Embryonic facial prominence (tissue), 1 donor: ENCODE measurements at regions not wholly inside any gene's neighbourhood (a gene's known extent, or its start where the extent isn't known, plus 50 kb on each side); places are given as distances from the start of the nearest gene placed in this dataset.
"Not testable (repeated sequence)": the region's sequence is repeated elsewhere in the genome, so short reads cannot be mapped to it uniquely, and the experiment has no call there.

Source experiments
- DNase-seq: peaks from one replicate; pipeline ENCODE4 v3.0.0-alpha.2; 2016; ENCODE audit errors: extremely low spot score

DNA sequence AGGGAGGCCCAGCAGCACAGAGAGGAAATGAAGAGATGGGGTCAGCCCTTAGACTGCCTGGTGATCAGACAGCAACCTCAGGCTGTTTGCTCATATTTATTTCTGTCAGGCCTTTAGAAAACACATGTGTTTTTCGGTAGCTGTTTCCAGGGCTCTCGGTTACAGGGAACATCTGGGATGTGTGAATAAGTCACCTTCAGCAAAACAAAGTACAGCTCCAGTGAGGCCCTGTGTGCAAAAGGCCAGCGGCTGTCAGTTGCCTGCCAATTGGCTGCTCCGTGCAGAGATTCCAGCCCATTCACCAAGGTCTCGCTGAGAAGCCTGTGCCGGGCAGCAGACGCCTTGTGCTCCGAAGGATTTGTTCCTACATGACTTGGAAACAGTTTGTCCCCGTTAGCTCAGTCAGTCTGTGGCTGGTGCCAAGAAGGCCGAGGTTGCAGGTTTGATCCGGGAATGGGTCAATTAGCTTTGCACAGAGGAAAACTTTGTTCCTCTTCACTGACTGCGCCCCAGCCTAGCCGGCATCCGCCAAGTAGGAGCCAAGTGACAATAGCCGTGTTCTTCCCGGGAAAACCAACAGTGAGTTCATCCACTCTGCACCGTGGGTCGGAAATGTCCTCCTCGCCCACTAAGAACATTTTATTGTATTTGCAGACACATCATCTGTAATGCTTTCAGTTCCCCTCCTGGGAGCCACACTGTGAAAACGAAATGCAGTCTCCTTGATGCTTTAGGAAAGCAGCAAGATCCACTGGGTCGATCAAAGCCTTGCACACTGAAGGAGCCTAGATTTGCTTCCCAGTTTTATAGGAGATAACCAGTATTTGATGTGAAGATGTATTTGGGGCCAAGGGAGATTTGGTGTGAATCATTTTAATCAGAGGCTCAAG is 315.4 kb upstream of the CDYL start:
- no peak for DNase-seq

DNA sequence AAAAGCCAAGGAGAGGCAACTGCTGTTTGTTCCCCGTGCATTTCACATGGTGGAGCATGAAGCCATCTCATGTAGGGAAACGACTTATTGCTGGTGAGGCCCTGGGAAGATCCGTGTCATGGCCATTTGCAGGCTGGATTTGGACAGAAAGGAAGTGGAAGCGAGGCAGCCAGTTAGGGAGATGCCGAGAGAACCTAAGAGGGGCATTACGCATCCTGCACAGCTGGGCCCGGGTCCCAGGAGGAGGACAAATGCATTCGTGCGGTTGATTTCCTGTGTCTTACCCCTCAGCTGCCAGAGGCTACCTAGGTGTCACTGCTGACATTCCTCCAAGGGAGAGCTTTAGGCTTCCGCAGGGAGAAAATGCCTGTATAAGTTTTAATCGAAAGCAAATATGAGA is 316.2 kb upstream of the CDYL start:
- no peak for DNase-seq

DNA sequence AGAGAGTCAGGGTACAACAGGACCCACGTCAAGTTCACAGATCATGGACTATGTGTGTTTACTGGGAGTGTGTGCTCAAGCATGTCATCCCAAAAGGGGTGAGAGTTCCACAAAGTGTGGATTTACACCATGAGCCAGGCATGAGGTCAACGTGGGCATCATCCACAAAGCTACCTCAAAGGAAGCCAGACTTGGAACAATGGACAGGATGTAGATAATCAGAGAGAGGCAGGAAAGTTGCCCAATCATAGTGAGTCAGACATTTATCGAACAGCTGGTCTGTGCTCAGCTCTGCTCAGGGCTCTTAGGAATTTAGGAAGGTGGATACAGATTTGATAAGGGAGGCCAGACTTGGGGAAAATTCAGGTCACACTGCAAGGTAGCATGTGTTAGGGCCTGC is 317.2 kb upstream of the CDYL start:
- no peak for DNase-seq

DNA sequence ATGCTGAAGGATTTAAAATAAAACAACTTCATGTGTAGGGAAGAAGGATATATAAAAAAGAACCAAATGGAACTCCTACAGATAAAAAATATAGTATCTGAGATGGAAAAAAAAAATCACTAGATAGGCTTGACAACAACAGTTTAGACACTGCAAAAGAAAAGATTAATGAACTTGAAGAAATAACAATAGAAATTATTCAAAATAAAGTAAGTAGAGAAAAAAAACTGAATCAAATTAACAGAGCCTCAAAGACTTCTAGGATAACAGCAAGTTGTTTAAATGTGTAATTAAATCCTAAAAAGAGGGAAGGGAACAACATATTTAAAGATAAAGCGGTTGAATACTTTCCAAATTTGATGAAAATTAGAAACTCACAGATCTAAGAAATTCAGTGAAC is 316.3 kb upstream of the ECI2 start:
- DNase-seq = no peak

DNA sequence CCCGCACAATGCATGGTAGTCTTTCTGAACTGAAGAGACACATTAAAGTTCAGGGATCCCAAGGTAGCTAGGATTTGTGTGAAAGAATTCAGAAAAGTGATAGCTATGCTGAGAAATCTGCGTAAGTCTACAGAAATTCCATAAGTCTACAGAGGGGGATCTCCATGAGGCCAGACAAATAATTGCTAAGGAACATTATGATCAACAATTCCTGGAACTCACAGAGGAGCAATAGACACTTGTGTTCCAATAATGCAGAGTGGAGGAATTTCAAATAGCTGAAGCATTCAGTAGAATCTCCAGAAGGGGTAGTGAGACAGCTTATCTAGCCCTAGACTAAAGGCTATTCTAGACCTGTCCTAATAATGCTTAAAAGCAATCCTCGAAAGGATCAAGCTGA is 315.7 kb upstream of the ECI2 start:
- DNase-seq = no peak

DNA sequence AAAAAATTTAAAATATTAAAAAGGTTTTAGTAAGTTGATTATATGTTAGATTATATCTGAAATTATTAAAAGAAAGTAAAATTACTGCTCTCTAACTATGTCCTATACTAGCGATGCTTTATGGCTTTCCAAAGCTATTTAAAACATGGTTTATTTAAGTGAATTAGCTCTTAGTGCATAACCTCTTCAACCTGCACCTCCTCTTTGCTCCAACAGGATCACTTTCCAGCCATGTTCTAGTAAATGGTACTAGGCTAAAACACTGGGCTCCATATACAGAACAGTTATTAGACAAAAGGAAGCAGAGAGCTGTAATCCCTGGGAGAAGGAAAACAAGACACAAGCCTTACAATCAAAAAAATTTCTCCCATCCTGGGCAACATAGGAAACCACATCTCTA is 314.9 kb upstream of the ECI2 start:
- no peak for DNase-seq

DNA sequence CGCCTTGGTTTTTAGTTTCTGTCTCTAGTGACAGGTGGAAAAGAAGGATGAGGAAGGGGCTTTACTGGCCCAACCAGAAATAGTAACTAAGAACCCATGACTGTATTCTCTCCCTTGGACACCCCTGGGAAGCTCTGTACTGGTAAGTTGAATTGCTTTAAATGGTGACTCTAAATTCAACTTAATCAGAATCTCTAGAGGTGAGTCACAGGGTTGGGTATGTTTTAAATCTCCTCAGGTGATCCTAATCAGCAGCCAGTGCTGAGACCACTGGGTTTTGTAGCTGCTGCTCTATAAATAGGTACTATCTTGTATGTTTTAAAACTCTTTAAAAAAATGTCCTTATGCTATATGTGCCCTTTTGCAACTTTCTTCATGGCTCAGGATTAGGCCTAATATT is 314.0 kb upstream of the ECI2 start:
- no peak for DNase-seq

DNA sequence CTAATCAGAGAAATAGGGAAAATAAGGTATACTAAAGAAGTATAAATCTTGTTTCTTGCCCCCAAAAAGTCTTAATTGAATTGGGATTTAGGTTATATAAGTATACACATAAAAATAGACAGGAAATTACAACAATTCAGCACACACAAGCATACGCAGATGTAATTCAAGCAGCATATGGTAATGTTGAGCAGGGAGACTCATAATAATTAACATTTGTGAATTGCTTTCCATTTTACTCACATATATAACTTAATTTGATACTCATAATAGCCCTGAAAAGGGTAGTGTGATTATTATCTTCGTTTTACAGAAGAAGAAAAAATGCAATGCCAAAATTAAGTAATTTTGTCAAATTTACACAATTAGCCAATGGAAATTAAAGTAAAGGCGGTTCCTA is 313.5 kb upstream of the ECI2 start:
- DNase-seq = no peak

DNA sequence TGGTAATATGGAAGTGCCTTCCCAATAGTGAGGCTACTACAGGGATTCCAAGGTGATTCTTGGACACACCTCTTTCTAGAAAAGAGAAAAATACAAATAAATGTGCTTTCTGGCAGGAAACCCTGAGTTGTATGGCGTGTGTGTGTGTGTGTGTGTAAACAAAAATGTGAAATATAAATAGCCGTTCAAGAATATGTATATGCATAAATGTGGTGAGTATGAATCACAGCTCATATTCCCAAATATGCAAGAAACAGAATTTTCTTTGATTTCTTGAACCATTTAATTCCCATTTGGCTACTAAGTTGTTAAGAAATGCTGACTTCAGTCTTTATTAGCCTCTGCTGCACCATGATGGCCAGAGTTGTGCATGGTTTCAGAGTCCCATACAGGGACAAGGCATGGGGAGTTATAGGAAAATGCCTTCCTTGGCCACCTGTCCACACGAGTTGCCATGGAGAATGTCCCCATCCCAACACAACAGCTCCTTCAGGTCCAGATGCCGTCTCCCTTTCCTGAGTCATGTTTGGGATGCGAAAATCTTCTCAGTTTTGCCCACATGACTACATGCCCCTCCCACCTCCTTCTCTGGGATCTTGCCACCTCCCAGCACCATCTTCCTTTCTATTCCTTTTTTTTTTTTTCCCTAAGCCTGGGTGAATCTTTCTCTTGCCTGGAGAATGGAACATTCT is 312.4 kb upstream of the ECI2 start:
- no peak for DNase-seq

DNA sequence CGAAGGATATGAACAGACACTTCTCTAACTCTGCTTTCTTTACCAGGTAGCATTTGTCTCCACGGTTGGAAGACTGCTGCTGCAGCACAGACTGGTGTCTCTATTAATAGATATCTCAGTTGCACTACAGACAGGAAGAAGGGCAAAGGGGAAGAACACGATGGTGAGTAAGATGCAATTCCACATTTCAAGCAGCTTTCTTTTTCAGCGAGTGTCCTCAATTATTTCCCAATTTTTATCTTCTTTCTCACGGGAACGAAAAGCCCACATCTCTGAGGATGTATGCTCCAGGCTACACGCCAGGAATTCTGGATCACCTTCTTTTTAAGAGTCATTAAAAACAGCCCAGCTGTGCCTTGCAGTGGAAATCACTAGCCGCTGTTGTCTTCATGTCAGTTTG is 311.6 kb upstream of the ECI2 start:
- DNase-seq = no peak

DNA sequence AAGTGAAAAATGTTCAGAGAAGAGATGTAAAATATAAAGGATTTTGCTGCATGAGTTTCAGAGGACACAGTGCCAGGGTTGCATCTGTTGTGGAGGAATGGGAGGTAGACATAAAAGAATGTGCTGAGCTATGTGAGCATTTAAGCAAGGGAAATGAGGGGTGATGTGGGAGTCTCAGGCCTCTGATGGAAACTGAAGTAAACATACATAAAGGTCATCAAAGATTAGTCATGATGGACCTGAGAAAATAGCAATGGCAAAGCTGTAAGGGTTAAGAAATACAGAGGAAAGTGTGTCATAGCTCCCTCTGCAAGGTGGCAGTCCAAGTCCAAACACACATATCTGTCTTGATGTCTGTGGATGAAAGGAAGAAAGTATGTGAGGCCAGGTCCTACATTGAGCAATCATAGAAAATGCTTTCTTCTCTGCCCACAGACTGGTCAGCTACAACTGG is 306.6 kb upstream of the ECI2 start:
- DNase-seq = no peak

DNA sequence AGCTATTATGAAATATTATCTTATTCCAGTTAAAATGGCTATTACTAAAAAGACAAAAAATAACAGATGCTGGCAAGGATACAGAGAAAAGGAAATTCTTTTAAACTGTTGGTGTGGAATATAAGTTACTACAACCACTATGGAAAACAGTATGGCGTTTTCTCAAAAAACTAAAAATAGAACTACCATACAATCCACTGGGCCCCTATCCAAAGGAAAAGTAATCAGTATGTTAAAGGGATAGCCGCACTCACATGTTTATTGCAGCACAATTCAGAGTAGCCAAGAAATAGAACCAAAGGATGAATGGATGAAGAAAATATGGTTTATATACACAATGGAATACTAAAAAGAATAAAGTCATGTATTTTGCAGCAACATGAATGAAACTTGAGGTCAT is 303.8 kb upstream of the ECI2 start:
- DNase-seq = no peak

DNA sequence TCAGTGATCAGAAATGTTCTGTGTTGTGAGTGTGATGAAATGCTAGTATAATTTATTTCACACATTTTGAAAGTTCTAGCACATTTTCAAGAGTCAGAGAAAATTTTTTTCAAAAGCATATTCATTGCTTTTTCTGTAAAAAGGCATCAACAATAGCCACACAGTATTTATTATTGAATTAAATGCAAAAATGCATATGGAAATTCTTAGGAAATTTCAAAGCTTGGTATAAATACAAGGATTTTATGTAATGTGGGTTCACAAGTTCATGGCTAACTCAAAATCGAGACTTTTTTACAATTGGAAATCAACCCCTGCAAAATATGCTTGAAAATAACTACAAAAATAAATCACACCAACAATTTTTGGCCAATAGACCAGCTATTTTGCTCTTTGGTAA is 302.0 kb upstream of the ECI2 start:
- no peak for DNase-seq

DNA sequence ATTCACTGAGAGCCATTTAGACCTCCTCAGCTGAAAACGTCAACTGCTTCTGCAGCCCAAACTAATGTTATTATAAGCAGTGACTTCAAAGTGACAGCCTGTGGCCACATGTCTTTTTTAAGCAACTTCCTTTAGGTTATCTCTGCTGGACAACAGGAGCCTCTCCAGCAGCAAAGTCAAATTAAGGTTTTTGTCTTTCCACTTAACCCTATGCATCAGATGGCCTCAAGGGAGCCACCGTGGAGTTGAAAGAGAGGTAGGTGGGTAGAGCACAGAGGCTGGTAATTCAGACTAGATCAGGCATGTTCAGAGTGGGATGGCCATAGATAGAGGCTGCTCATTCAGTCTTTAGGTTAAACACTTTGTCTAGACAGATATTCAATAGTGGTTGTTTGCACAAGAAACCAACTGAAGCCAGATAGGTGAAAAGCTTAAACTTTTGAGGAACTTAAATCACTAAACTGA is 300.6 kb upstream of the ECI2 start:
- no peak for DNase-seq

DNA sequence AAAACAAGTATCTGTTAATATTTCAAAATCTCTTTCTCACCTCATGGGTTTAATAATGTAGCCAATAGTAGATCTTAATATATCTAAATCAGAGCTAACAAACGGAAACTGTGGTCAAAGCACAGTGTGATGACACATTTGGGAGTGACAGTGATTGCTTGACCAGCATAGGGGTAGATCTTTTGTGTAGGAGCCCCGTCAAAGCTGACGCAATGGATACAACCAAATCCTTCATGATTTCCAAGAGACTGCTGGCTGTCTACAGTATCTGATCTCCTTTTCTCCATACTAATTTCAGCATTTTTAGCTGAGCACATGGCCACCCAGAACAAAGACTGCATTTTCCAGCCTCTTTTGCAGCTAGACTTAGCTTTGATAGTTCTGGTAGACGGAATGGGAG is 299.3 kb upstream of the ECI2 start:
- DNase-seq = no peak

DNA sequence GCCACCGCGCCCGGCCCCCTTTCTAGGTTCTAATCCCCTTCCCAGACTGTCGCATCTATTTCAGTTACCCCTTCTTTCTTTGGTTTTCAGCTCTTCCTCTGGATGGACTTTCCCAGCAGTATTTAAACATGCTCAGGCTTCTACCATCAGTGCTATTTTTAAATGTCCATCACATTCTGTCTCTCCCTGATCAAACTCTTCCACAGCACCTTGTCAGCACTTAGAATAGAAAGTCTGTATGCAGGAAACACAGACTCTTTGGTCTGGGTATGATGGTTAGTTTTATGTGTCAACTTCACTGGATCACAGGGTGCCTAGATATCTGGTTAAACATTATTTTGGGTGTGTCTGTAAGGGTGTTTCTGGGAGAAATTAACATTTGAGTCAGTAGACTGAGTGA is 297.8 kb upstream of the ECI2 start:
- no peak for DNase-seq

DNA sequence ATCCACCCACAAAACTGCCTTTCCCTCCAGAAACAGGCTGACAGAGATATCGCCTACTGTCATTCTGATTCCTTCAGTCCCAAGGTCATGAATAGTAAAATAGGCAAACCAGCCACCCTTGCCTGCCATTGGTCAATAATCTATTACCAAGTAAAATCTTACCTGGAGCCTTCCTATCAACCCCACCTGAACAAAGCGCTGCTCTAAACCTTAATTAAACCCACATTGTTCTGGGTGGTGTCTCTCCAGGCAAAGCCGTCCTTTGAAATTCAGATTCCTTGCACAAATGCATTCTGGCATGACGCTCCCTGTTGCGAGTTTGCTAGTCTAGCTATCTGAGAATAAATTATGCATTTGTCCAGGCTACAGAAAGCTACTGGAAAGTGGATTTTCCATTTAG is 291.6 kb upstream of the ECI2 start:
- no peak for DNase-seq

DNA sequence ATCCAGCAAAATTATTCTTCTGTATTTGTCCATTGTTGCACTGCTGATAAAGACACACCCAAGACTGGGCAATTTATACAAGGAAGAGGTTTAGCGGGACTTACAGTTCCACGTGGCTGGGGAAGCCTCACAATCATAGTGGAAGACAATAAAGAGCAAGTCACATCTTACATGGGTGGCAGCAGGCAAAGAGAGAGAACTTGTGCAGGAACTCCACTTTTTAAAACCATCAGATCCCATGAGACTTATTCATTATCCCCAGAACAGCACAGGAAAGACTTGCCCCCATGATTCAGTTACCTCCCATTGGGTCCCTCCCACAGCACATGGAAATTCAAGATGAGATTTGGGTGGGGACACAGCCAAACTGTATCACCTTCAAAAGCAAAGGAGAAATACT is 286.5 kb upstream of the ECI2 start:
- no peak for DNase-seq

DNA sequence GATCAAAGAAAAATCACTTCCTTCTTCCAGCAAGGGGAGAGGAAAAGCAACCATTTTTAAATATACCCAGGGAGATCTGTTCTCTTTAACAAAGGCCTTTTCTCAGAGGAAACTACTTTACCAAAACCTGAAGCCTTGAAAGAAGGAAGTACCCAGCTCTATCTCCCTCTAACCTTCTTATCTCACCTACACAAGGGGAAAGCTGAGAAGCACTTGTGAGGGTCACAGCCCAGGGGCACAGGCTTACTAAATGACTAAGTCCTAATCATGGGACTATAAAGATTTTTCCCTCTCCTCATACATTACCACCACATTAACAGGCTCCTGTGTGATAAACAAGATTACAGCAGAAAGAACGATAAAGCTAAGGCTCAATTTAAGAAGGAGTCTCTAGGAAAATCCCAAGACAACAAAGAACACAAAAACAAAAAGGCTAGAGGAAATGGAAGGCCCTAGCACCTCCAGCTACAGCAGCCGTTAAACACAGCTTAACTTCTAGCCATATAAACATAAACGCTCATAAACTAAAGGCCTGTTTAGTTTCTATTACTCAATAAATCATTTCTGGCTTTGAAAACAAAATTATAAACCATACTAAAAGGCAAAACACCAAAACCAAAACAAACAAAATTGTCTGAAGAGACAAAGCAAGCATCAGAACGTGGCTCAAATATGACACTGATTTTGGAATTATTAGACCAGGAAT is 284.9 kb upstream of the ECI2 start:
- DNase-seq = no peak

DNA sequence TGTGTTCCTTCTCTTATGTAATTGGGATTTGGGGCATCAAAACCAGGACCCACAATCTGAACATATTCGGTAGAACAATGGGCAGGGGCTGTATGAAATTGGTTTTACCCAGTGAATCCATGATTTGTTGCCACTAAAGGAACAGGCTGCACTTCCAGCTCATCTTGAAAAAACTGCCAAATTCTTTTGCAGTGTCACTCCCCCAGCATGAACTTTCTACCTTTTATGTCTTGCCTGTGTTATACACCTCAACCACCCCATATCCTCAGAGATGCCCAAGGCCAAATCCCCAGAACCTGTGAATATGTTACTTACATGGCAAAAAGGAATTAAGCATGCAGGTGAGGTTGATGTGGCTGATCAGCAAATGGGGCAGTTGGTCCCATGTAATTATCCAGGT is 280.2 kb upstream of the ECI2 start:
- no peak for DNase-seq

DNA sequence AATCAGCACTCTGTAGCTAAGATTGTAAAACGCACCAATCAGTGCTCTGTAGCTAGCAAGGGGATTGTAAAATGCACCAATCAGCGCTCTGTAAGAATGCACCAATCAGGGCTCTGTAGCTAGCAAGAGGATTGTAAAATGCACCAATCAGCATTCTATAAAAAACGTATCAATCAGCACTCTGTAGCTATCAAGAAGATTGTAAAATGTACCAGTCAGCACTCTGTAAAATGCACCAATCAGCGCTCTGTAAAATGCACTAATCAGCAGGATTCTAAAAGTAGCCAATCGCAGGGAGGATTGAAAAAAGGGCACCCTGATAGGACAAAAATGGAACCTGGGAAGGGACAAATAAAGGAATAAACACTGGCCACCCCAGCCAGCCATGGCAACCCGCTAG is 278.7 kb upstream of the ECI2 start:
- DNase-seq = not testable (repeated sequence)

DNA sequence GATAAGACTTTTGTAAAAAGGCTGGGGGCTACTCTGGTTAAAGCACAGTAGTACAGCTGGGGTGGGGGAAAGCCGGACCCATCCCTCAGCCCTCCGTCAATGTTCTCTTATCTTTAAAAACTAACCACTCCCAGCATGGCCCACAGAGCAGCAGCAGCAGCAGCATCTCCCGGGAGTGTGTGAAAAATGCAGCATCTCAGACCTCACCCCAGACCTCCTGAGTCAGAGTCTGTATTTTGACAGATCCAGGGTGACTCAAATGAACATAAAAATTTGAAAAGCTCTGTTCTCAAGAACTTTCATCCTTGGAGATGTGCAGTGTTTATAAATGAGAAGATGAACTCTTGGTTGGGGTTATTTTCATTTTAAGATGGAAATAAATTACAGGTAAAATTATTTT is 277.7 kb upstream of the ECI2 start:
- DNase-seq = no peak

DNA sequence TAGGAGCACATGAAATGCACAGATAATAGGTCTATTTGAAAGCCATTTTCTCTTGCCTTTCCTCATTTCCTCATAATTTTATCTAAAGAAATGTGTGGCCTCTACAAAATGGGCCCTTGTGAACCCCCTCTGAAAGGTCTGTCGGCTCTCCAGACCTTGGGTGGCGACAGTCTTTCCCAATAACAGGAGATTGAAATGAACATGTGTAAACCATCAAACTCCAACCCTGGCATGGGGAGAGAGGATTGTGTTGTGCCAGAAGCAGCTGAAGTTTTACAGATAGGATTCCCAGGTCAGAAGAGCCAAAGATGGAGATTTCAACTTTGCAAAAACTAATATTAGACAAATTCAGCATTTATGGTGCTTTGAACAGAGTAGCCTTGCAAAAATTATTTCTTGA is 277.1 kb upstream of the ECI2 start:
- no peak for DNase-seq
